Tibial nerve (tissue), 4 donors: ENCODE measurements at regions not wholly inside any gene's neighbourhood (a gene's known extent, or its start where the extent isn't known, plus 50 kb on each side); places are given as distances from the start of the nearest gene placed in this dataset.

Source experiments
- DNase-seq, 2 donors: peaks; one replicate each; pipeline ENCODE4 v3.0.0-alpha.2; 2019; ENCODE audit warnings: low spot score in 2 of 2
- H3K27ac ChIP-seq, 4 donors: fragments of 200-600 bp; sonication (generic) in 3 of 4; one replicate each; pipeline ENCODE4 v1.5.1; 2017 to 2019; ENCODE audit warnings: mild to moderate bottlenecking in 1 of 4
- H3K27me3 ChIP-seq, 2 donors: fragments of 200-600 bp; sonication (generic) in 1 of 2; one replicate each; pipeline versions ENCODE4 v1.5.1 to v1.6.0; 2017 to 2019
- H3K36me3 ChIP-seq, 3 donors: fragments of 200-600 bp; sonication (generic); one replicate each; pipeline ENCODE4 v1.5.1; 2018 to 2019
- H3K4me1 ChIP-seq, 4 donors: fragments of 200-600 bp; sonication (generic) in 3 of 4; one replicate each; pipeline ENCODE4 v1.5.1; 2017 to 2019
- H3K4me3 ChIP-seq, 4 donors: fragments of 200-600 bp; sonication (generic) in 3 of 4; one replicate each; pipeline ENCODE4 v1.5.1; 2017 to 2019; ENCODE audit warnings: mild to moderate bottlenecking in 1 of 4, moderate library complexity in 1 of 4
- H3K9me3 ChIP-seq, 4 donors: fragments of 200-600 bp; sonication (generic) in 3 of 4; one replicate each; pipeline ENCODE4 v1.5.1; 2017 to 2019
- CTCF ChIP-seq, 5 experiments: fragments of 200-600 bp in 3 of 5; fragments of 450-650 bp in 2 of 5; sonication (generic) in 3 of 5; IDR thresholded peaks; one replicate each; pipeline ENCODE4 v1.5.1; 2016 to 2019; ENCODE audit warnings: antibody characterized with exemption in 5 of 5, mild to moderate bottlenecking in 3 of 5, moderate library complexity in 2 of 5
- EP300 ChIP-seq, 2 donors: sonication (generic); formaldehyde crosslinking; IDR thresholded peaks; one replicate each; pipeline ENCODE4 v1.6.1; 2017; ENCODE audit warnings: antibody characterized with exemption in 2 of 2, mild to moderate bottlenecking in 1 of 2
- POLR2A ChIP-seq, 2 donors: fragments of 450-650 bp; IDR thresholded peaks; one replicate each; pipeline ENCODE4 v1.6.1; 2017; ENCODE audit warnings: antibody characterized with exemption in 2 of 2, mild to moderate bottlenecking in 2 of 2, moderate library complexity in 2 of 2
- WGBS, 2 donors: methylation state at CpG; one replicate each; pipeline ENCODE4 v1.1.5; 2018; 5-methylcytosine and 5-hydroxymethylcytosine counted together

- 75 to 80% methylated on average over 7 of the region's 7 CpGs for WGBS, 2 donors
- Histone ChIP-seq H3K9me3 (no peaks in the 10 kb centered on the region), H3K4me3 (no peak overlapping the region), H3K27me3 (no peaks in the 10 kb centered on the region), H3K36me3 (no peaks in the 10 kb centered on the region), H3K4me1 (peaks cover 0 to 23% (median 9%) of the 10 kb centered on the region in 4 donors), H3K27ac (peak overlapping the region in 1 of 4 donors; percentile 8)
- no peak for TF ChIP-seq POLR2A (IDR thresholded peaks at IDR 0.05)
- no peak for TF ChIP-seq EP300 (IDR thresholded peaks at IDR 0.05)
- TF ChIP-seq CTCF (IDR thresholded peaks at IDR 0.05): no peak
- no peak for DNase-seq
Observed at GRCh38 chr3:56917361-56918110, 115.8 kb upstream of the ARHGEF3 start.

DNA sequence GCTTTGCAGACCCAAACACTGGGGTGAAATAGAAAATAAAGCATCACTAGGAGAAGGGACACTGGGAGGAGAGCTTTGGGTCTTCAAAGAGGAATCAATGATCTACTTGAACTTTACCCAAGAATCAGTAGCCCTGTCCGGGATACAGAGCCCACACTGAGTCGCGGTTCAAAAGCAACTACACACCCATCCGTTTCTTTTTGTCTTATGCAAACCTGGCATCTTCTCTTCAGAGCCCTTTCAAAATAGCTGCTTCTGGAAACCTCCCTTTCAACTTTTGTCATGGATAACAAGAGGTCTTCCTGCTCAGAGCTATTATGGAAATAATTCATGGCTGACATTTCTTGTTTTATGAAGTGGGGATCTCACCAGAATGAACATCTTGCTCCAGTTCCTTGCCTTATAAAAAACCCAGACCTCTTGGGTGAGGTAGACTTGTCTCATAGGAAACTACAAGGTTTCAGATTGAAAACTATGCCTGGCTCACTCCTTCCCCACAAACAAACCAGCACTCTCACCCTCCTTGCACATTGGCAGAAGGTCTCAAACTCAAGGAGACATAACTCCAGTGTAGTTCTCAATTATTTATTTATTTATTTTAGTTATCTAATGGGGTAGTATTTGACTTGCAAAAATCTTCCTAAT is 115.1 kb upstream of the ARHGEF3 start:
- Histone ChIP-seq H3K4me1 (peaks cover 0 to 16% (median 6%) of the 10 kb centered on the region in 4 donors), H3K4me3 (no peak overlapping the region), H3K27me3 (no peaks in the 10 kb centered on the region), H3K27ac (peak overlapping the region in 1 of 4 donors; percentile 42), H3K9me3 (no peaks in the 10 kb centered on the region), H3K36me3 (no peaks in the 10 kb centered on the region)
- DNase-seq: no peak
- no peak for TF ChIP-seq POLR2A (IDR thresholded peaks at IDR 0.05)
- TF ChIP-seq CTCF (IDR thresholded peaks at IDR 0.05): no peak
- TF ChIP-seq EP300 (IDR thresholded peaks at IDR 0.05): no peak
- 81 to 85% methylated on average over 4 of the region's 4 CpGs for WGBS, 2 donors

DNA sequence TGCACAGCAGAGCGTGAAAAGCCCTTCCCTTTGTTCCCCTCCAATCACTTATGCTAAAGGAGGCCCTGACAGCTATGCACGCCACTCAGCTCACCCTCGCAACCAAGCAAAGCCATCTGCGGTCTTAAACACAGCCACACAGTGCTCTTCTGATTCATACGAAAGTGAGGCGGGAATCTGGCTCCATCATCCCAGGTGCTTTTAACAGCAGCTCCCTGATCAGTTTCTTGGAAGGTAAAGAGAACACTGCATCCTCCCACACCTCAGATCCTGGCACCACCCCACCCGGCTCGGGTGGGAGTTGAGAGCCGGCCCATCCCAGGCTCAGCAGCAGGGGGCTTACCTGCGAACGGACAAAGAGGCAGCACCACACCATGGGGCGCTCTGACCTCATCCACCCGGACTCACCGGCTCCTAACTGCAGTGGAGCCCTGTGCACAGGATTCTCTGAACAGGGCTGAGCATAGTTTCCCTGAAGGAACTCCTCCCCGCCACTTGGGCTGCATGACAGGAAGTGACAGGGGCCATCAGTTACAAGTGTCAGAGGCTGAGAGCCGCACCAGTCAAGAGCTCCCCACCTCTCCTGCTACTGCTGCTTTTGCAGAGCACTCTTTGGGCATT is 114.3 kb upstream of the ARHGEF3 start:
- no peak for TF ChIP-seq CTCF (IDR thresholded peaks at IDR 0.05)
- no peak for TF ChIP-seq EP300 (IDR thresholded peaks at IDR 0.05)
- TF ChIP-seq POLR2A (IDR thresholded peaks at IDR 0.05): no peak
- Histone ChIP-seq H3K4me1 (peaks cover 0 to 8% (median 3%) of the 10 kb centered on the region in 4 donors), H3K27ac (peak overlapping the region in 2 of 4 donors; percentile 39 to 42), H3K9me3 (no peaks in the 10 kb centered on the region), H3K27me3 (no peaks in the 10 kb centered on the region), H3K4me3 (peak overlapping the region in 3 of 4 donors; percentile 2 to 29 (median 11)), H3K36me3 (no peaks in the 10 kb centered on the region)
- DNase-seq: no peak
- 69 to 79% methylated on average over 11 to 16 of the region's 16 CpGs for WGBS, 2 donors

DNA sequence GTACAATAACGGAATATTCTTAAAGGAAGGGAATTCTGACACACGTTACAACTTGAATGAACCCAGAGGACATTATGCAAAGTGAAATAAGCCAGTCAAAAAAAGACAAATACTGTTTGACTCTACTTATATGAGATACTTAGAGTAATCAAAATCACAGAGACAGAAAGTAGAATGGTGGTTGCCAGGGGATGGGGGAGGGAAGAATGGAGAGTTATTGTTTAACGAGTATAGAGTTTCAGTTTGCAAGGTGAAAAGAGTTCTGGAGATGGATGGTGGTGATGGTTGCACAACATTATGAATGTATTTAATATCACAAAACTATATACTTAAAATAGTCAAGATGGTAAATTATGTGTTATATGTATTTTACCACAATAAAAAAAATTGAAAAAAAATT is 112.9 kb upstream of the ARHGEF3 start:
- 86 to 87% methylated on average over 3 of the region's 3 CpGs for WGBS, 2 donors
- no peak for DNase-seq
- Histone ChIP-seq H3K27ac (no peak overlapping the region), H3K36me3 (no peaks in the 10 kb centered on the region), H3K4me1 (peaks cover 0 to 6% (median 3%) of the 10 kb centered on the region in 4 donors), H3K4me3 (no peak overlapping the region), H3K9me3 (no peaks in the 10 kb centered on the region), H3K27me3 (no peaks in the 10 kb centered on the region)
- TF ChIP-seq POLR2A (IDR thresholded peaks at IDR 0.05): no peak
- no peak for TF ChIP-seq EP300 (IDR thresholded peaks at IDR 0.05)
- TF ChIP-seq CTCF (IDR thresholded peaks at IDR 0.05): no peak

DNA sequence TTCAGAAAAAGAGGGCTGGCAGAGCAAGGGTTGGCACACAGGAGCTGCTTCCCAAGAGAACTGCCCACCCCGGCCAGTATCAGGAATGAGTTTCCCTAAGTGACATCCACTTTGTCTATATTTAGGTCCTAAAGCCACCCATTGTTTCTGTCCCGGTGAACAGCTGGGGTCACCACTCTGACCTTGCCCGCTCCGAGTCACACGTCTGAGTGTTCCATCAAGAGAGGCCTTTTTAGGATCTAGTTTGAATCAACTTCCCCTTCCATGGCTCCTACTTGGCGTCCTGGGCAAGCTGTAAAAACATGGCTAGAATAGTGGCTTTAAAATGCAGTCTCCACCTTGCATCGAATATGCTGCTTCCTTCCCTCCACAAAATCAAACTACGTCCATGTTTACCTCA is 109.6 kb upstream of the ARHGEF3 start:
- H3K36me3 ChIP-seq: no peaks in the 10 kb centered on the region
- WGBS, 2 donors: 55 to 69% methylated on average over 8 of the region's 8 CpGs
- no peaks in the 10 kb centered on the region for H3K9me3 ChIP-seq
- no peaks in the 10 kb centered on the region for H3K4me1 ChIP-seq
- no peak overlapping the region for H3K27ac ChIP-seq
- no peaks in the 10 kb centered on the region for H3K27me3 ChIP-seq
- TF ChIP-seq CTCF (IDR thresholded peaks at IDR 0.05) (no peak), POLR2A (IDR thresholded peaks at IDR 0.05) (no peak), EP300 (IDR thresholded peaks at IDR 0.05) (no peak)
- H3K4me3 ChIP-seq: no peak overlapping the region
- no peak for DNase-seq
